ENCODE measurements at regions not wholly inside any gene's neighbourhood (a gene's known extent, or its start where the extent isn't known, plus 50 kb on each side); places are given as distances from the start of the nearest gene placed in this dataset.

- Mint-ChIP-seq H3K4me3 (ENCODE audit: unreplicated experiment) (no peak overlapping the region), H3K36me3 (ENCODE audit: low read depth, unreplicated experiment) (no peaks in the 10 kb centered on the region), H3K4me1 (ENCODE audit: unreplicated experiment) (no peaks in the 10 kb centered on the region), H3K27me3 (ENCODE audit: unreplicated experiment) (peaks cover 4% of the 10 kb centered on the region), H3K27ac (ENCODE audit: unreplicated experiment) (no peak overlapping the region), H3K9me3 (ENCODE audit: unreplicated experiment) (no peaks in the 10 kb centered on the region)
- TF ChIP-seq CTCF (IDR thresholded peaks at IDR 0.05; ENCODE audit: unreplicated experiment), result no peak
- DNase-seq (ENCODE audit: low spot score), result no peak
Measured at GRCh38 chr11:116614306-116615210, 158.2 kb downstream of the BUD13 start.

DNA sequence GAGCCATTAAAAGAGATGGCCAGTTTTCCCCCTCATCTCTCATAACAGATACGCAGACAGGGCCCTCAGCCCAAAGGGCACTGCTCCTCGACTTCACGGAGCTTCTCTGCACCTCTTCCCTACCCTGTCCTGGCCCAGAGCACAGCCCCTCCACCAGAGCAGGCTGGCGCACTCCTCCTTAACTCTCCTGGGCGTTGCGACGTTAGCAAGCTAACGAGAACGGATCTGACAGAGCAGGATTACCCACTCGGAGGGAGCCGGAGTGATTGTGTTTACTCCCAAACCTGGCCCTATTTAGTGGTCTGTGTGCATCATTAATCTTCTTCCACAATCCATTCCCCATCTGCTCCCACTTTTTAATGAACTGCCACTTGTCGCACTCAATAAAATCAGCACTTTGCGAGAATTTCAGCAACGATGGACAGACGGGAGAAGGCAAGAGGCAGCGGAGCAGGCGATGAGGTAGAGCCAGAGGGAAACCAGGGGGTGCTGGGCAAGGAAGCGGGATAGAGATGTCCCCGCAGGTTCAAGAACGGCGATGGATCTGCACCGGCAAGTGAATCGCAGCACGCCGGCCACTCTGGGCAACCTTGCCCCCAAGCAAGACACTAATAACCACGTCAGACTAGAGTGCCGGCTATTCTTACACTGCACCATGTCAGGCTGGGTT lies 159.4 kb downstream of the BUD13 start:
- Mint-ChIP-seq H3K9me3 (ENCODE audit: unreplicated experiment) (no peaks in the 10 kb centered on the region), H3K27me3 (ENCODE audit: unreplicated experiment) (peaks cover 4% of the 10 kb centered on the region), H3K27ac (ENCODE audit: unreplicated experiment) (no peak overlapping the region), H3K4me1 (ENCODE audit: unreplicated experiment) (no peaks in the 10 kb centered on the region), H3K36me3 (ENCODE audit: low read depth, unreplicated experiment) (no peaks in the 10 kb centered on the region), H3K4me3 (ENCODE audit: unreplicated experiment) (no peak overlapping the region)
- TF ChIP-seq CTCF (IDR thresholded peaks at IDR 0.05; ENCODE audit: unreplicated experiment), result no peak
- no peak for DNase-seq (ENCODE audit: low spot score)

- Mint-ChIP-seq H3K27me3 (ENCODE audit: unreplicated experiment) (peaks cover 8% of the 10 kb centered on the region), H3K4me3 (ENCODE audit: unreplicated experiment) (no peak overlapping the region), H3K9me3 (ENCODE audit: unreplicated experiment) (no peaks in the 10 kb centered on the region), H3K4me1 (ENCODE audit: unreplicated experiment) (no peaks in the 10 kb centered on the region), H3K36me3 (ENCODE audit: low read depth, unreplicated experiment) (no peaks in the 10 kb centered on the region), H3K27ac (ENCODE audit: unreplicated experiment) (no peak overlapping the region)
- DNase-seq (ENCODE audit: low spot score), result no peak
- no peak for TF ChIP-seq CTCF (IDR thresholded peaks at IDR 0.05; ENCODE audit: unreplicated experiment)
Measured at GRCh38 chr11:116611998-116612620, 160.7 kb downstream of the BUD13 start.

DNA sequence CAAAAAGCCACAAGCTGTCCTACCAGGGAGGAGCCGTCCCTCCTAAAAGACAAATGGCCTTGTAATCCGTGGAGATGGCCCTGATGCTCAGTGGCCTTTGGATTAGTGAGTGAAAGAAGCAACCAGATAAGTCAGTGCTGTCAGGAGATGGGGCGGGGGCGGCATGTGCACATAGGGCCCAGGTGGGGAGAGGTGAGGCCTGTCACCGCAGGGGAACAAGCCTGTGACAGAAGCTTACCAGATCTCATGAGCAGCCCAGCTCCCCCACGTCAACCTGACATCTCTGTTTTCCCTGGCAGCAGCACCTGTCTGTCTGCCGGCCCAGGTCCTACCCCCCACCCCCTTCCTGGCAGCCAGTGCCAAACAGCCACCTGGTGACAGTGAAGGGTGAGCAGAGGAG lies 162.6 kb downstream of the BUD13 start:
- Mint-ChIP-seq H3K27ac (ENCODE audit: unreplicated experiment) (no peak overlapping the region), H3K4me1 (ENCODE audit: unreplicated experiment) (no peaks in the 10 kb centered on the region), H3K36me3 (ENCODE audit: low read depth, unreplicated experiment) (no peaks in the 10 kb centered on the region), H3K27me3 (ENCODE audit: unreplicated experiment) (peaks cover 10% of the 10 kb centered on the region), H3K9me3 (ENCODE audit: unreplicated experiment) (no peaks in the 10 kb centered on the region), H3K4me3 (ENCODE audit: unreplicated experiment) (no peak overlapping the region)
- no peak for DNase-seq (ENCODE audit: low spot score)
- no peak for TF ChIP-seq CTCF (IDR thresholded peaks at IDR 0.05; ENCODE audit: unreplicated experiment)

All from endothelial cell (in vitro differentiated cells).